Smooth muscle cell (in vitro differentiated cells): ENCODE measurements at regions not wholly inside any gene's neighbourhood (a gene's known extent, or its start where the extent isn't known, plus 50 kb on each side); places are given as distances from the start of the nearest gene placed in this dataset.
"Not testable (repeated sequence)": the region's sequence is repeated elsewhere in the genome, so short reads cannot be mapped to it uniquely, and the experiment has no call there.

ENCODE experiments used
- DNase-seq: peaks from one replicate; lab custom pipeline; 2025; ENCODE audit not compliant: unreplicated experiment; lab: John Stamatoyannopoulos, UW
- H2AFZ ChIP-seq: fragments of 200-600 bp; sonication (generic); 2 replicates; pipeline ENCODE4 v1.6.0; 2016; ENCODE audit warnings: antibody characterized with exemption, low read depth, mild to moderate bottlenecking
- H3F3A ChIP-seq: fragments of 200-600 bp; sonication (generic); 2 replicates; pipeline ENCODE4 v1.6.0; 2017; ENCODE audit warnings: antibody characterized with exemption, low read depth
- H3K27ac ChIP-seq: fragments of 200-600 bp; sonication (generic); 2 replicates; pipeline ENCODE4 v1.5.1; 2016; ENCODE audit warnings: low read depth, mild to moderate bottlenecking
- H3K27me3 ChIP-seq: fragments of 200-600 bp; sonication (generic); 2 replicates; pipeline ENCODE4 v1.6.1; 2016; ENCODE audit warnings: low read depth, mild to moderate bottlenecking
- H3K36me3 ChIP-seq: fragments of 200-600 bp; sonication (generic); 2 replicates; pipeline ENCODE4 v1.5.1; 2016; ENCODE audit warnings: low read depth
- H3K4me1 ChIP-seq: fragments of 200-600 bp; sonication (generic); 2 replicates; pipeline ENCODE4 v1.5.1; 2016; ENCODE audit warnings: low read depth
- H3K4me2 ChIP-seq: fragments of 200-600 bp; sonication (generic); 2 replicates; pipeline ENCODE4 v1.6.0; 2016; ENCODE audit warnings: mild to moderate bottlenecking
- H3K4me3 ChIP-seq: fragments of 200-600 bp; sonication (generic); 2 replicates; pipeline ENCODE4 v1.5.1; 2016; ENCODE audit warnings: mild to moderate bottlenecking
- H3K79me2 ChIP-seq: fragments of 200-600 bp; sonication (generic); 2 replicates; pipeline ENCODE4 v1.6.0; 2016; ENCODE audit warnings: low read depth, mild to moderate bottlenecking
- H3K9ac ChIP-seq: fragments of 200-600 bp; sonication (generic); 2 replicates; pipeline ENCODE4 v1.6.0; 2016; ENCODE audit warnings: low read depth
- H3K9me3 ChIP-seq: fragments of 200-600 bp; sonication (generic); replicated peaks from 2 replicates; pipeline ENCODE4 v1.5.1; 2016; ENCODE audit warnings: low read depth
- H4K20me1 ChIP-seq: fragments of 200-600 bp; sonication (generic); 2 replicates; pipeline ENCODE4 v1.6.0; 2016; ENCODE audit warnings: low read depth
- WGBS: methylation state at CpG from one replicate; pipeline ENCODE4 v1.1.7; 2016; ENCODE audit warnings: low lambda C conversion rate; 5-methylcytosine and 5-hydroxymethylcytosine counted together
- TF ChIP-seq, protein P1 (sequence below): fragments of 200-600 bp; sonication (generic); IDR thresholded peaks from 2 replicates; pipeline ENCODE4 v1.5.1; 2017; ENCODE audit warnings: borderline replicate concordance, mild to moderate bottlenecking, antibody characterized with exemption; ENCODE audit not compliant: insufficient read depth, poor library complexity, severe bottlenecking

DNA sequence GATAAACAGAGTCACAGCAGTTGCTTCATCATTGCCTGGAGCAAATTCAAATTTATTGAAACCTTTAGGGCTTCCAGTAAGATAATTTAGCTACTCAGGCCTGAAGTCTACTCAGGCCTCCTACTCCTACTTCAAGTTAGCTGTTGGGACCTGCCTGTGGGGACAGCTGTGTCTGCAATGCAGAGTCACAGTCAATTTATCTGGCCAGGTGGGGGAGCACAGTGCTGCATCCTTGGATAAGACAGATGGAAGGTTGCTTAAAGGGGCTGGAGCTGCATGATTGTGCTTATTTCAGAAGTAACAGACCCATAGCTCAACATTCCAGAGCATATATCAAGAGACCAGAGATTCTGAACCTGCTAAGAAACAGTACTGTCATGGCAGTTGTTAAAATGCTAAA lies 932.1 kb downstream of the QKI start:
- no peak for DNase-seq
- Histone ChIP-seq H3K4me2 (no peak overlapping the region), H3K36me3 (no peaks in the 10 kb centered on the region)

DNA sequence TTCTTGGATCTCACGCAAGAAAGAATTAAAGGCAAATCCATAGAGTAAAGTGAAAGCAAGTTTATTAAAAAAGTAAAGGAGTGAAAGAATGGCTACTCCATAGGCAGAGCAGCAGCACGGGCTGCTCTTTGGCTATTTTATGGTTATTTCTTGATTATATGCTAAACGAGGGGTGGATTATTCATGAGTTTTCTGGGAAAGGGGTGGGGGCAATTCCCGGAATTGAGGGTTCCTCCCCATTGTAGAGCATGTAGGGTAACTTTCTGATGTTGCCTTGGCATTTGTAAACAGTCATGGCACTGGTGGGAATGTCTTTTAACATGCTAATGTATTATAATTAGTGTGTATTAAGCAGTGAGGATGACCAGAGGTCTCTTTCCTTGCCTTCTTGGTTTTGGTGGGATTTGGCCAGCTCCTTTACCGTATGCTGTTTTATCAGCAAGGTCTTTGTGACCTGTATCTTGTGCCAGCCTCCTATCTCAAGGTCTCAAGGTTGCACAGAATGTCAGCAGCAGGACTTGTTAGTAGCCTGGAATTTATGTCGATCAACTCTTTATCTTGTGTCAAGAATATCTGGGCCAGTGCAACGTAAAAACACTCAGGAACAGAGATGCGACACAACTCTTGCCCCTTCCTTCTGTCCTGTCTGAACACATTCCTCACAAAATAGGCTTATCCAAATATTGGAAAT lies 931.4 kb downstream of the QKI start:
- peak overlapping the region; percentile 85 for H2AFZ ChIP-seq
- no peak overlapping the region for H3K9ac ChIP-seq
- H3K79me2 ChIP-seq, result no peaks in the 10 kb centered on the region
- H3K27me3 ChIP-seq, result no peaks in the 10 kb centered on the region
- H3K4me3 ChIP-seq, result no peak overlapping the region
- no peaks in the 10 kb centered on the region for H3F3A ChIP-seq
- peak overlapping the region; percentile 17 for H3K4me2 ChIP-seq
- 84% methylated on average over 8 of the region's 8 CpGs for WGBS
- peaks cover 12% of the 10 kb centered on the region for H3K4me1 ChIP-seq
- no peaks in the 10 kb centered on the region for H3K9me3 ChIP-seq
- no peaks in the 10 kb centered on the region for H4K20me1 ChIP-seq
- H3K36me3 ChIP-seq, result no peaks in the 10 kb centered on the region
- TF ChIP-seq, protein P1, sequence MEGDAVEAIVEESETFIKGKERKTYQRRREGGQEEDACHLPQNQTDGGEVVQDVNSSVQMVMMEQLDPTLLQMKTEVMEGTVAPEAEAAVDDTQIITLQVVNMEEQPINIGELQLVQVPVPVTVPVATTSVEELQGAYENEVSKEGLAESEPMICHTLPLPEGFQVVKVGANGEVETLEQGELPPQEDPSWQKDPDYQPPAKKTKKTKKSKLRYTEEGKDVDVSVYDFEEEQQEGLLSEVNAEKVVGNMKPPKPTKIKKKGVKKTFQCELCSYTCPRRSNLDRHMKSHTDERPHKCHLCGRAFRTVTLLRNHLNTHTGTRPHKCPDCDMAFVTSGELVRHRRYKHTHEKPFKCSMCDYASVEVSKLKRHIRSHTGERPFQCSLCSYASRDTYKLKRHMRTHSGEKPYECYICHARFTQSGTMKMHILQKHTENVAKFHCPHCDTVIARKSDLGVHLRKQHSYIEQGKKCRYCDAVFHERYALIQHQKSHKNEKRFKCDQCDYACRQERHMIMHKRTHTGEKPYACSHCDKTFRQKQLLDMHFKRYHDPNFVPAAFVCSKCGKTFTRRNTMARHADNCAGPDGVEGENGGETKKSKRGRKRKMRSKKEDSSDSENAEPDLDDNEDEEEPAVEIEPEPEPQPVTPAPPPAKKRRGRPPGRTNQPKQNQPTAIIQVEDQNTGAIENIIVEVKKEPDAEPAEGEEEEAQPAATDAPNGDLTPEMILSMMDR, result no peak
- no peak for DNase-seq
- H3K27ac ChIP-seq, result no peak overlapping the region

More for the DNA sequence above, 932.1 kb downstream of the QKI start:
- Histone ChIP-seq H3K9me3 (no peaks in the 10 kb centered on the region), H3K9ac (no peak overlapping the region), H3K4me3 (no peak overlapping the region), H3K79me2 (no peaks in the 10 kb centered on the region), H3K27ac (no peak overlapping the region), H3K27me3 (no peaks in the 10 kb centered on the region), H3K4me1 (peaks cover 12% of the 10 kb centered on the region), H2AFZ (no peak overlapping the region), H4K20me1 (no peaks in the 10 kb centered on the region), H3F3A (no peaks in the 10 kb centered on the region)
- TF ChIP-seq, protein P1, result no peak

DNA sequence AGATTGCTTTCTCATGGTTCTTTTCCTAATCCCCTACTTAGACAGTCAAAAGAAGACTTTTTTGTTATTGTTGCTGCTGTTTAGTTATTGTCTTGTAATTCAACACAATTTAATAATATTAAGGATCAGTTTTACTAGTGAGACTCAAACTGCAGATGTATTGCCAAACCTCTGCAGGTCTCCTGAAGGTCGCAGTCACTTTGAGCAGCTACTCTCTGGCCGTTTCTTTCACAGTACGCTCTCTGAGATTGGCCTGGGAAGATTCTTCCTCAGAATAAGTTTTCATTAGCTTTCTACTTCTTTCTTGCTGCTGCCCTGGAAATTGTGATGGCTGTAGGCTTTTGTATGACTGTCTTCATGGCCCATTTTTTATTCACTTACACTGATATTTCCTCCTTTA lies 930.8 kb downstream of the QKI start:
- H3K9ac ChIP-seq, result no peak overlapping the region
- no peak overlapping the region for H3K27ac ChIP-seq
- WGBS, result 78% methylated on average over 3 of the region's 3 CpGs
- peaks cover 12% of the 10 kb centered on the region for H3K4me1 ChIP-seq
- no peak overlapping the region for H3K4me3 ChIP-seq
- H3K9me3 ChIP-seq, result no peaks in the 10 kb centered on the region
- no peaks in the 10 kb centered on the region for H3K36me3 ChIP-seq
- TF ChIP-seq, protein P1, result no peak
- H4K20me1 ChIP-seq, result no peaks in the 10 kb centered on the region
- H3K79me2 ChIP-seq, result no peaks in the 10 kb centered on the region
- no peaks in the 10 kb centered on the region for H3F3A ChIP-seq
- H2AFZ ChIP-seq, result peak overlapping the region; percentile 85
- H3K4me2 ChIP-seq, result peak overlapping the region; percentile 17
- H3K27me3 ChIP-seq, result no peaks in the 10 kb centered on the region
- DNase-seq, result no peak

DNA sequence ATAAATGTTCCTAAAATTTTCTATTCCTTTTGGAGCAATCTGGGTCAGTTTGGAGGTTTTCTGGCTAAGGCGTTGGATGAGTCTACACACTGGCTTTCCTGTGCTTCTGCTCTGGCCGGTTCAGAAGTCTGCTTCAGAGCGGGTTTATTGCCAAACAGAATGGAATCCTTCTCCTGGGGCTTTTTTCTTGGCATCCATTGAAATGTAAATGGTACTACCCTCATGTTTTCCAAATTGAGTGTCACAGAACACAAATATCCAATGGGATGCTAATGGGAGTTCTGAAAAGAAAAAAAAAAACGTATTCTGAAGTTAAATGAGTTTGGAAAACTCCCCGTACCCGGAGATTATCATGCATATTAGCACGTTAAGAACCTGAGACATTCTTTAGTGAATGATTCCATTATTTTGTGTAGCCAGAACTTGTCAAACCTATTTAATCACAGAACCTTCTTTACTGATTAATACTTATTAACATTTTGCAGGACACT lies 930.3 kb downstream of the QKI start:
- TF ChIP-seq, protein P1, result no peak
- no peak for DNase-seq
- no peak overlapping the region for H3K4me3 ChIP-seq
- peak overlapping the region; percentile 85 for H2AFZ ChIP-seq
- no peak overlapping the region for H3K9ac ChIP-seq
- H3K27me3 ChIP-seq, result no peaks in the 10 kb centered on the region
- H3K36me3 ChIP-seq, result no peaks in the 10 kb centered on the region
- H4K20me1 ChIP-seq, result no peaks in the 10 kb centered on the region
- 56% methylated on average over 7 of the region's 7 CpGs for WGBS
- H3K4me2 ChIP-seq, result no peak overlapping the region
- no peaks in the 10 kb centered on the region for H3K9me3 ChIP-seq
- H3K79me2 ChIP-seq, result no peaks in the 10 kb centered on the region
- H3K27ac ChIP-seq, result no peak overlapping the region
- no peaks in the 10 kb centered on the region for H3F3A ChIP-seq
- peaks cover 12% of the 10 kb centered on the region for H3K4me1 ChIP-seq

DNA sequence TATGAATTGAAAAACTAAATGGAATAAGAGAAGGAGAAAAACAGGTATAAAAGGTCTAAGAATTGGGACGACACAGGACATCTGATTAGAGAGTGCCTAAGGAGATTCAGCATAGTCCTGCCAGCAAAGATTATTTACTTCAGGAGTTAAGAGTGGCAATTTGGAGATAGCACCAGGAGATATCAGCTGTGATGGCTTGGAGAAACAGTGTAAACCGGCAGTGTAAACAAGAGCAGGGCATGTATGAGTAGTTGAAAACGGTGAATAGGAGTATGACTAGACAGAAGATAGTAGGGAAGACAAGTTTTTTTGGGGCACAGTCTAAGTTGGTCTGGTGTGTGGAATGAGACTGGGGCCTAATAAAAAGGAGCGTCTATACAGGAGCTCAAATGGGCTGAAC lies 924.9 kb downstream of the QKI start:
- not testable (repeated sequence) for H2AFZ ChIP-seq, H3K9ac ChIP-seq, H3K27me3 ChIP-seq, H3K27ac ChIP-seq, H3F3A ChIP-seq, H3K36me3 ChIP-seq, H3K9me3 ChIP-seq, H4K20me1 ChIP-seq, DNase-seq, H3K4me1 ChIP-seq, H3K79me2 ChIP-seq, H3K4me2 ChIP-seq, H3K4me3 ChIP-seq
- 49% methylated on average over 4 of the region's 4 CpGs for WGBS
